A549 (cell line): ENCODE measurements at regions not wholly inside any gene's neighbourhood (a gene's known extent, or its start where the extent isn't known, plus 50 kb on each side); places are given as distances from the start of the nearest gene placed in this dataset.

ENCODE experiments used
- ATAC-seq, 2 experiments: fragments of 200-7000 bp in 1 of 2; fragments of >200 bp in 1 of 2; cut with Nextera tagmentation in 1 of 2; cut with Tn5 transposase in 1 of 2; 3 replicates each; pipeline versions ENCODE4 v1.8.0 to v1.9.1; 2018 to 2020; ENCODE audit warnings: mild to moderate bottlenecking in 1 of 2, moderate library complexity in 1 of 2
- CTCF ChIA-PET: fragments of 300-600 bp; sonication (Branson Sonifier 250); formaldehyde crosslinking; extraction: SDS; loops from one replicate; lab custom pipeline; 2021; ENCODE audit warnings: antibody characterized with exemption, inconsistent platforms; lab: Yijun Ruan, JAX
- POLR2A ChIA-PET: fragments of 350-600 bp; formaldehyde crosslinking; extraction: SDS; loops from one replicate; lab custom pipeline; 2021; ENCODE audit warnings: antibody characterized with exemption, inconsistent platforms; lab: Yijun Ruan, JAX
- DNase-seq, 2 experiments: peaks; one replicate each; pipeline versions ENCODE4 v3.0.0 to v3.0.0-alpha.2; 2011 to 2016; ENCODE audit warnings: low read depth in 1 of 2, low spot score in 1 of 2
- FAIRE-seq: peaks from 2 replicates; lab custom pipeline; 2011; peaks lifted over from hg19 to GRCh38; lab: Jason Lieb, UNC
- H3K27ac ChIP-seq, 2 experiments: fragments of >200 bp; sonication (Bioruptor Twin); formaldehyde crosslinking; 3 replicates each; pipeline ENCODE4 v1.5.1; 2016 to 2017
- H3K4me1 ChIP-seq: fragments of >200 bp; sonication (Bioruptor Twin); formaldehyde crosslinking; 3 replicates; pipeline ENCODE4 v1.6.1; 2016
- H3K4me2 ChIP-seq: fragments of >200 bp; sonication (Bioruptor Twin); formaldehyde crosslinking; 3 replicates; pipeline ENCODE4 v1.6.1; 2016
- H3K4me3 ChIP-seq: fragments of >200 bp; sonication (Bioruptor Twin); formaldehyde crosslinking; 3 replicates; pipeline ENCODE4 v1.5.1; 2016
- H3K9me3 ChIP-seq: fragments of >200 bp; sonication (Bioruptor Twin); formaldehyde crosslinking; 3 replicates; pipeline ENCODE4 v1.6.1; 2016
- BCL3 ChIP-seq: fragments of >200 bp; sonication (Bioruptor Twin); formaldehyde crosslinking; IDR thresholded peaks from 3 replicates; pipeline ENCODE4 v1.6.1; 2016
- BHLHE40 ChIP-seq: IDR thresholded peaks from 2 replicates; pipeline ENCODE4 v1.6.1; 2012; ENCODE audit warnings: low read depth, low read length, inconsistent platforms
- CEBPB ChIP-seq, 2 experiments: fragments of >200 bp in 1 of 2; sonication (Bioruptor Twin) in 1 of 2; formaldehyde crosslinking in 1 of 2; IDR thresholded peaks; 2 replicates each; pipeline ENCODE4 v1.6.1; 2012 to 2016
- CHD4 ChIP-seq: fragments of 200-600 bp; sonication (generic); IDR thresholded peaks from 2 replicates; pipeline ENCODE4 v1.6.1; 2016; ENCODE audit warnings: antibody characterized with exemption, mild to moderate bottlenecking, borderline replicate concordance
- E2F6 ChIP-seq: IDR thresholded peaks from 2 replicates; pipeline ENCODE4 v1.6.1; 2012; ENCODE audit warnings: low read depth, borderline replicate concordance
- ELK1 ChIP-seq: fragments of 150-350 bp; IDR thresholded peaks from 2 replicates; pipeline ENCODE4 v1.6.1; 2014; ENCODE audit warnings: low read depth, mild to moderate bottlenecking, low read length
- EP300 ChIP-seq, 2 experiments: fragments of >200 bp; sonication (Bioruptor Twin); formaldehyde crosslinking; IDR thresholded peaks; 2 replicates in 1 of 2; 3 replicates in 1 of 2; pipeline ENCODE4 v1.6.1; 2016 to 2017
- FOSB ChIP-seq: fragments of 250-450 bp; sonication (Bioruptor Pico); IDR thresholded peaks from 2 replicates; pipeline ENCODE4 v1.5.0; 2020; ENCODE audit warnings: mild to moderate bottlenecking, moderate library complexity
- GATA3 ChIP-seq: IDR thresholded peaks from 2 replicates; pipeline ENCODE4 v1.6.1; 2012; ENCODE audit warnings: borderline replicate concordance
- HOXA7 ChIP-seq: fragments of 250-450 bp; sonication (Bioruptor Pico); IDR thresholded peaks from 2 replicates; pipeline ENCODE4 v1.5.0; 2020; ENCODE audit warnings: mild to moderate bottlenecking, moderate library complexity
- HOXB13 ChIP-seq: fragments of 250-450 bp; sonication (Bioruptor Pico); IDR thresholded peaks from 2 replicates; pipeline ENCODE4 v1.5.0; 2020; ENCODE audit warnings: low read depth, mild to moderate bottlenecking, moderate library complexity
- HOXB5 ChIP-seq: fragments of 250-450 bp; sonication (Bioruptor Pico); IDR thresholded peaks from 2 replicates; pipeline ENCODE4 v1.5.0; 2020; ENCODE audit warnings: mild to moderate bottlenecking, moderate library complexity
- JUNB ChIP-seq: fragments of >200 bp; sonication (Bioruptor Twin); formaldehyde crosslinking; IDR thresholded peaks from 2 replicates; pipeline ENCODE4 v1.6.1; 2016
- KDM1A ChIP-seq: fragments of 200-600 bp; sonication (generic); IDR thresholded peaks from 2 replicates; pipeline ENCODE4 v1.6.1; 2016; ENCODE audit warnings: low read depth, mild to moderate bottlenecking
- MAX ChIP-seq: IDR thresholded peaks from 2 replicates; pipeline ENCODE4 v1.6.1; 2012
- MAZ ChIP-seq: fragments of 150-350 bp; IDR thresholded peaks from 2 replicates; pipeline ENCODE4 v1.6.1; 2014; ENCODE audit warnings: antibody characterized with exemption, low read depth, low read length, borderline replicate concordance
- PBX3 ChIP-seq: IDR thresholded peaks from 2 replicates; pipeline ENCODE4 v1.6.1; 2012
- RAD21 ChIP-seq, 2 experiments: fragments of >200 bp in 1 of 2; sonication (Bioruptor Twin) in 1 of 2; formaldehyde crosslinking in 1 of 2; IDR thresholded peaks in 1 of 2; conservative IDR thresholded peaks in 1 of 2; 2 replicates in 1 of 2; 3 replicates in 1 of 2; pipeline ENCODE4 v1.6.1; 2012 to 2018; ENCODE audit warnings: inconsistent platforms in 1 of 2
- RARB ChIP-seq: fragments of 250-450 bp; sonication (Bioruptor Pico); IDR thresholded peaks from 2 replicates; pipeline ENCODE4 v1.8.0; 2021; ENCODE audit warnings: mild to moderate bottlenecking, moderate library complexity
- RCOR1 ChIP-seq: fragments of 150-350 bp; IDR thresholded peaks from 2 replicates; pipeline ENCODE4 v1.6.1; 2014; ENCODE audit warnings: antibody characterized with exemption, low read length, low read depth
- RNF2 ChIP-seq: fragments of 200-600 bp; sonication (generic); IDR thresholded peaks from 2 replicates; pipeline ENCODE4 v1.6.1; 2016; ENCODE audit warnings: low read depth, mild to moderate bottlenecking, antibody characterized with exemption, moderate library complexity, borderline replicate concordance
- ZC3H11A ChIP-seq: fragments of 450-650 bp; IDR thresholded peaks from 2 replicates; pipeline ENCODE4 v1.6.1; 2014; ENCODE audit warnings: antibody characterized with exemption, mild to moderate bottlenecking
- ZNF302 ChIP-seq: fragments of 250-450 bp; sonication (Bioruptor Pico); IDR thresholded peaks from 2 replicates; pipeline ENCODE4 v1.9.0; 2021; ENCODE audit warnings: inconsistent platforms, mild to moderate bottlenecking, moderate library complexity
- WGBS: methylation state at CpG from one replicate; pipeline ENCODE4 v1.1.6; 2017; ENCODE audit errors: missing lambda C conversion rate; 5-methylcytosine and 5-hydroxymethylcytosine counted together
- TF ChIP-seq, protein P1 (sequence below): fragments of >200 bp; sonication (Bioruptor Twin); formaldehyde crosslinking; IDR thresholded peaks from 3 replicates; pipeline ENCODE4 v1.5.1; 2016

DNA sequence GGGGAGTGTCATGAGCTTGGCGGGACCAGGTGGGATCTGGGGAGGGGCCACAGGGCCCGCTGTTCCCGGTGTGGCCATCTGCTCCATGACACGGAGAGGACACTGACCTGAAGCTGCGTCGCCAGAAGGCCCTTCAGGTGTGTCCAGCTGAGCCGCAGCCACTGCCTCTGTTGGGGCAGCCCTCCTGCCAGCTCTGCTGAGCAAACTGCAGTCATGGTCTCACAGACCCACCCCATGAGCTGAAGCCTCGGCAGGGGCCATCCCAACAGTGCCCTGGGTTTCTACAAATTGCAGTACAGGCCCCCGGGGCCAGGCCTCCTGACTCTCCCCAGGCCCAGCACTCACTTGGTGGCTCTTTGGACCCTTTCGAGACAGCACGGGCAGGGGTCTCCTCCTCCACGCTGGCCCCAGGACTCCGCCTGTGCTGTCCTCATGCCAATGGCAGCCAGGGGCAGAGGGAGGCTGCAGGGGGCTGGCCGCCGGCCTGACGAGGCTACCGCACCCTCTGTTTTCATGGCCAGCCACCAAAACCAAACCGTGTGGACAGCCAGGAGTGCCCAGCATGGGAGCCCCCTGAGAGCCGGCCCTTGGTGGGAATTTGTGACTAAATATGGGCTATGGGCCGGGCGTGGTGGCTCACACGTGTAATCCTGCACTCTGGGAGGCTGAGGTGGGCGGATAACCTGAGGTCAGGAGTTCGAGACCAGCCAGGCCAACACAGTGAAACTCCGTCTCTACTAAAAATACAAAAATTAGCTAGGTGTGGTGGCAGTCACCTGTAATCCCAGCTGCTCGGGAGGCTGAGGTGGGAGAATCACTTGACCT, 175.2 kb upstream of the SALL3 start:
- H3K4me1 ChIP-seq = no peaks in the 10 kb centered on the region
- H3K9me3 ChIP-seq = no peaks in the 10 kb centered on the region
- POLR2A ChIA-PET = no interaction called here
- no peak overlapping the region for H3K4me2 ChIP-seq
- no peak for DNase-seq
- CTCF ChIA-PET = no interaction called here
- H3K27ac ChIP-seq = no peak overlapping the region
- TF ChIP-seq HOXB5 (CRISPR knock-in tag) (no peak), HOXB13 (CRISPR knock-in tag) (no peak), CEBPB (IDR thresholded peaks at IDR 0.05) (no peak), BCL3 (no peak), RARB (no peak), E2F6 (no peak), BHLHE40 (no peak), MAZ (no peak)
- no peak overlapping the region for H3K4me3 ChIP-seq
- 51% methylated on average over 10 of the region's 26 CpGs for WGBS
- FAIRE-seq = no peak
- no peak for ATAC-seq

GRCh38 chr18:78805840-78806239, 173.8 kb upstream of the SALL3 start:
- no peak overlapping the region for H3K4me2 ChIP-seq
- ATAC-seq (no peak), FAIRE-seq (no peak), DNase-seq (no peak)
- TF ChIP-seq E2F6 = no peak
- TF ChIP-seq, protein P1, sequence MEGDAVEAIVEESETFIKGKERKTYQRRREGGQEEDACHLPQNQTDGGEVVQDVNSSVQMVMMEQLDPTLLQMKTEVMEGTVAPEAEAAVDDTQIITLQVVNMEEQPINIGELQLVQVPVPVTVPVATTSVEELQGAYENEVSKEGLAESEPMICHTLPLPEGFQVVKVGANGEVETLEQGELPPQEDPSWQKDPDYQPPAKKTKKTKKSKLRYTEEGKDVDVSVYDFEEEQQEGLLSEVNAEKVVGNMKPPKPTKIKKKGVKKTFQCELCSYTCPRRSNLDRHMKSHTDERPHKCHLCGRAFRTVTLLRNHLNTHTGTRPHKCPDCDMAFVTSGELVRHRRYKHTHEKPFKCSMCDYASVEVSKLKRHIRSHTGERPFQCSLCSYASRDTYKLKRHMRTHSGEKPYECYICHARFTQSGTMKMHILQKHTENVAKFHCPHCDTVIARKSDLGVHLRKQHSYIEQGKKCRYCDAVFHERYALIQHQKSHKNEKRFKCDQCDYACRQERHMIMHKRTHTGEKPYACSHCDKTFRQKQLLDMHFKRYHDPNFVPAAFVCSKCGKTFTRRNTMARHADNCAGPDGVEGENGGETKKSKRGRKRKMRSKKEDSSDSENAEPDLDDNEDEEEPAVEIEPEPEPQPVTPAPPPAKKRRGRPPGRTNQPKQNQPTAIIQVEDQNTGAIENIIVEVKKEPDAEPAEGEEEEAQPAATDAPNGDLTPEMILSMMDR = no peak
- TF ChIP-seq ZNF302 (CRISPR knock-in tag) = no peak
- TF ChIP-seq RCOR1 = no peak
- TF ChIP-seq RNF2 = no peak
- no peak for TF ChIP-seq FOSB (CRISPR knock-in tag)
- no peak for TF ChIP-seq EP300 (IDR thresholded peaks at IDR 0.05)
- no peak for TF ChIP-seq CHD4
- no peak for TF ChIP-seq BHLHE40
- TF ChIP-seq ZC3H11A = no peak
- no peak for TF ChIP-seq MAX
- TF ChIP-seq RAD21 (conservative IDR thresholded peaks at IDR 0.05 in 1 of 2, IDR thresholded peaks at IDR 0.05 in 1 of 2) = no peak
- TF ChIP-seq KDM1A = no peak
- TF ChIP-seq HOXA7 = no peak
- TF ChIP-seq PBX3 = no peak
- TF ChIP-seq JUNB = no peak
- TF ChIP-seq GATA3 = no peak
- TF ChIP-seq ELK1 = no peak
- no peaks in the 10 kb centered on the region for H3K9me3 ChIP-seq
- H3K4me1 ChIP-seq = no peaks in the 10 kb centered on the region
- ChIA-PET CTCF (no interaction called here), POLR2A (no interaction called here)
- H3K4me3 ChIP-seq = no peak overlapping the region
- H3K27ac ChIP-seq = no peak overlapping the region
- WGBS = 15% methylated on average over 8 of the region's 8 CpGs
